ENCODE measurements at regions not wholly inside any gene's neighbourhood (a gene's known extent, or its start where the extent isn't known, plus 50 kb on each side); places are given as distances from the start of the nearest gene placed in this dataset.

GRCh38 chr5:3654515-3654914 is 58.9 kb downstream of the IRX1 start:
- DNase-seq (ENCODE audit: low spot score), result no peak

GRCh38 chr5:3656803-3657202 is 61.2 kb downstream of the IRX1 start:
- DNase-seq (ENCODE audit: low spot score), result no peak

- DNase-seq (ENCODE audit: low spot score), result no peak
Observed at GRCh38 chr5:3657364-3658022, 61.9 kb downstream of the IRX1 start.

- DNase-seq (ENCODE audit: low spot score), result no peak
Observed at GRCh38 chr5:3658929-3659328, 63.3 kb downstream of the IRX1 start.

- DNase-seq (ENCODE audit: low spot score), result peak; percentile 23
Observed at GRCh38 chr5:3659907-3660306, 64.3 kb downstream of the IRX1 start.

GRCh38 chr5:3660630-3661029 is 65.0 kb downstream of the IRX1 start:
- no peak for DNase-seq (ENCODE audit: low spot score)

- DNase-seq (ENCODE audit: low spot score), result no peak
Observed at GRCh38 chr5:3661755-3662296, 66.2 kb downstream of the IRX1 start.

GRCh38 chr5:3662344-3662743 is 66.7 kb downstream of the IRX1 start:
- no peak for DNase-seq (ENCODE audit: low spot score)

- no peak for DNase-seq (ENCODE audit: low spot score)
Observed at GRCh38 chr5:3671337-3671736, 75.7 kb downstream of the IRX1 start.

GRCh38 chr5:3678801-3679200 is 83.2 kb downstream of the IRX1 start:
- DNase-seq (ENCODE audit: low spot score), result no peak

GRCh38 chr5:3680821-3681220 is 85.2 kb downstream of the IRX1 start:
- DNase-seq (ENCODE audit: low spot score), result no peak

GRCh38 chr5:3684118-3684517 is 88.5 kb downstream of the IRX1 start:
- no peak for DNase-seq (ENCODE audit: low spot score)

GRCh38 chr5:3684771-3685354 is 89.2 kb downstream of the IRX1 start:
- DNase-seq (ENCODE audit: low spot score), result no peak

GRCh38 chr5:3694819-3695218 is 99.2 kb downstream of the IRX1 start:
- no peak for DNase-seq (ENCODE audit: low spot score)

- DNase-seq (ENCODE audit: low spot score), result no peak
Observed at GRCh38 chr5:3695818-3696217, 100.2 kb downstream of the IRX1 start.

GRCh38 chr5:3698412-3698811 is 102.8 kb downstream of the IRX1 start:
- DNase-seq (ENCODE audit: low spot score), result no peak

- no peak for DNase-seq (ENCODE audit: low spot score)
Observed at GRCh38 chr5:3701694-3702093, 106.1 kb downstream of the IRX1 start.

- DNase-seq (ENCODE audit: low spot score), result no peak
Observed at GRCh38 chr5:3704661-3705060, 109.0 kb downstream of the IRX1 start.

GRCh38 chr5:3709068-3709716 is 113.6 kb downstream of the IRX1 start:
- DNase-seq (ENCODE audit: low spot score), result no peak

GRCh38 chr5:3709717-3710348 is 114.2 kb downstream of the IRX1 start:
- DNase-seq (ENCODE audit: low spot score), result no peak

GRCh38 chr5:3715062-3715461 is 119.4 kb downstream of the IRX1 start:
- DNase-seq (ENCODE audit: low spot score), result no peak

GRCh38 chr5:3729631-3730030 is 134.0 kb downstream of the IRX1 start:
- DNase-seq (ENCODE audit: low spot score), result no peak

GRCh38 chr5:3734632-3735031 is 139.0 kb downstream of the IRX1 start:
- no peak for DNase-seq (ENCODE audit: low spot score)
